ENCODE measurements at regions not wholly inside any gene's neighbourhood (a gene's known extent, or its start where the extent isn't known, plus 50 kb on each side); places are given as distances from the start of the nearest gene placed in this dataset.

- TF ChIP-seq POLR2A (IDR thresholded peaks at IDR 0.05; ENCODE audit: low read depth, low read length) = no peak
- DNase-seq (ENCODE audit: insufficient read length, low spot score) (no peak), FAIRE-seq (no peak)
Observed at GRCh38 chr1:29672416-29673227, 436.3 kb downstream of the PTPRU start.

- DNase-seq (ENCODE audit: insufficient read length, low spot score) (no peak), FAIRE-seq (no peak)
- TF ChIP-seq POLR2A (IDR thresholded peaks at IDR 0.05; ENCODE audit: low read depth, low read length) = no peak
Observed at GRCh38 chr1:29671446-29672356, 435.4 kb downstream of the PTPRU start.

GRCh38 chr1:29670752-29671151 lies 434.4 kb downstream of the PTPRU start:
- FAIRE-seq (no peak), DNase-seq (ENCODE audit: insufficient read length, low spot score) (no peak)
- TF ChIP-seq POLR2A (IDR thresholded peaks at IDR 0.05; ENCODE audit: low read depth, low read length) = no peak

- no peak for DNase-seq (ENCODE audit: insufficient read length, low spot score)
- no peak for FAIRE-seq
- TF ChIP-seq POLR2A (IDR thresholded peaks at IDR 0.05; ENCODE audit: low read depth, low read length) = no peak
Observed at GRCh38 chr1:29669912-29670311, 433.6 kb downstream of the PTPRU start.

- no peak for TF ChIP-seq POLR2A (IDR thresholded peaks at IDR 0.05; ENCODE audit: low read depth, low read length)
- DNase-seq (ENCODE audit: insufficient read length, low spot score) (no peak), FAIRE-seq (no peak)
Observed at GRCh38 chr1:29669158-29669871, 433.0 kb downstream of the PTPRU start.

GRCh38 chr1:29668551-29669157 lies 432.3 kb downstream of the PTPRU start:
- TF ChIP-seq POLR2A (IDR thresholded peaks at IDR 0.05; ENCODE audit: low read depth, low read length) = no peak
- FAIRE-seq (no peak), DNase-seq (ENCODE audit: insufficient read length, low spot score) (no peak)

GRCh38 chr1:29667951-29668350 lies 431.6 kb downstream of the PTPRU start:
- no peak for TF ChIP-seq POLR2A (IDR thresholded peaks at IDR 0.05; ENCODE audit: low read depth, low read length)
- FAIRE-seq = no peak
- no peak for DNase-seq (ENCODE audit: insufficient read length, low spot score)

- FAIRE-seq (no peak), DNase-seq (ENCODE audit: insufficient read length, low spot score) (no peak)
- no peak for TF ChIP-seq POLR2A (IDR thresholded peaks at IDR 0.05; ENCODE audit: low read depth, low read length)
Observed at GRCh38 chr1:29664711-29665110, 428.4 kb downstream of the PTPRU start.

GRCh38 chr1:29658688-29659087 lies 422.4 kb downstream of the PTPRU start:
- FAIRE-seq (no peak), DNase-seq (ENCODE audit: insufficient read length, low spot score) (no peak)
- no peak for TF ChIP-seq POLR2A (IDR thresholded peaks at IDR 0.05; ENCODE audit: low read depth, low read length)

- DNase-seq (ENCODE audit: insufficient read length, low spot score) = no peak
- FAIRE-seq = no peak
- no peak for TF ChIP-seq POLR2A (IDR thresholded peaks at IDR 0.05; ENCODE audit: low read depth, low read length)
Observed at GRCh38 chr1:29657816-29658215, 421.5 kb downstream of the PTPRU start.

- FAIRE-seq (no peak), DNase-seq (ENCODE audit: insufficient read length, low spot score) (no peak)
- no peak for TF ChIP-seq POLR2A (IDR thresholded peaks at IDR 0.05; ENCODE audit: low read depth, low read length)
Observed at GRCh38 chr1:29655945-29656850, 419.9 kb downstream of the PTPRU start.

- TF ChIP-seq POLR2A (IDR thresholded peaks at IDR 0.05; ENCODE audit: low read depth, low read length) = no peak
- FAIRE-seq (no peak), DNase-seq (ENCODE audit: insufficient read length, low spot score) (no peak)
Observed at GRCh38 chr1:29655145-29655544, 418.8 kb downstream of the PTPRU start.

All from H54 (cell line).